ENCODE measurements at regions not wholly inside any gene's neighbourhood (a gene's known extent, or its start where the extent isn't known, plus 50 kb on each side); places are given as distances from the start of the nearest gene placed in this dataset.

DNA sequence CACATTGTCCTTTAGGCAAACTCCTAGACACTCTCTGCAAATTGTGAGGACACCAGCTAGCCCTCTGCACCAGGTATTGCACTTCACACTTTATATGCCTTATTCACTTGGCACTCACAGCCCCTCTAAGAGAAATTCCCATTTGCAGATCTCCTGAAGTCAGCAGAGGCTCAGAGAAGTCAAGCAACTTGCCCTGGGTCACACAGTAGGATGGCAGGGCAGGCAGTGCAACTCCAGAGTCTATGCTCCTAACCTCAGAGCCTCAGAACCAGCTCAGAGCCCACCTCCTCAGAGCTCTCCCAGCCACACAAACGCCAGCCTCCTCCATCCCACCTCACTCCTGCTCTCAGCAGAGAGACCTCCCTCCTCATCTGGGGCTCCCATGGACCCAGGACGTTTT, 52.4 kb upstream of the BLCAP start:
- ChIA-PET CTCF (interaction anchor here (1.1 to 1.7 kb wide), 2 partner anchors 8 to 43 kb away, joined by 3 read pairs; no protein-coding TSS in a partner anchor), POLR2A (ENCODE audit: low non-redundant PET) (interaction anchor here (0.6 kb wide), 1 partner anchor 278 kb away, joined by 3 read pairs; no protein-coding TSS in a partner anchor)
- DNase-seq (ENCODE audit: low spot score) = no peak
- TF ChIP-seq, protein P1, sequence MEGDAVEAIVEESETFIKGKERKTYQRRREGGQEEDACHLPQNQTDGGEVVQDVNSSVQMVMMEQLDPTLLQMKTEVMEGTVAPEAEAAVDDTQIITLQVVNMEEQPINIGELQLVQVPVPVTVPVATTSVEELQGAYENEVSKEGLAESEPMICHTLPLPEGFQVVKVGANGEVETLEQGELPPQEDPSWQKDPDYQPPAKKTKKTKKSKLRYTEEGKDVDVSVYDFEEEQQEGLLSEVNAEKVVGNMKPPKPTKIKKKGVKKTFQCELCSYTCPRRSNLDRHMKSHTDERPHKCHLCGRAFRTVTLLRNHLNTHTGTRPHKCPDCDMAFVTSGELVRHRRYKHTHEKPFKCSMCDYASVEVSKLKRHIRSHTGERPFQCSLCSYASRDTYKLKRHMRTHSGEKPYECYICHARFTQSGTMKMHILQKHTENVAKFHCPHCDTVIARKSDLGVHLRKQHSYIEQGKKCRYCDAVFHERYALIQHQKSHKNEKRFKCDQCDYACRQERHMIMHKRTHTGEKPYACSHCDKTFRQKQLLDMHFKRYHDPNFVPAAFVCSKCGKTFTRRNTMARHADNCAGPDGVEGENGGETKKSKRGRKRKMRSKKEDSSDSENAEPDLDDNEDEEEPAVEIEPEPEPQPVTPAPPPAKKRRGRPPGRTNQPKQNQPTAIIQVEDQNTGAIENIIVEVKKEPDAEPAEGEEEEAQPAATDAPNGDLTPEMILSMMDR (conservative IDR thresholded peaks at IDR 0.05; ENCODE audit: low read depth) = no peak
- H3K27ac ChIP-seq = no peak overlapping the region

DNA sequence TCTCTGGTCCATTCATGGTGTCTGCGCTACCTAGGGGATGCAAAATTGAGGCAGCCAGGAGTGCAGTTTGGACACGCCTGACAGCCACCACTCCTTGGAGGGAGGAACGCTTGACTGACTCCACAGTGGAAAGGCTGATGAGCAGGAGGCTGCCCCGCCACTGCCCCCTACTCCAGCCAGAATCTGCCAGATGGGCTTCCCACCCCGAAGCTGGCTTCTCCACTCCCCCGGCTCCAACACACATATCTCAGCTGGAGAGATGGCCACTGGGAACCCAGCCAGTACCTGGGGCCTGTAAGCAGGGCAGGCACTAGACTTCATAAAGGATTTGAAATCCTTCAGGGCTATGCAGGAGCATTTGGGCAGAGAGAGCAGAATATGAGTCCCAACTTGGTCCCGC, 51.4 kb upstream of the BLCAP start:
- DNase-seq (ENCODE audit: low spot score) = no peak
- ChIA-PET POLR2A (ENCODE audit: low non-redundant PET) (interaction anchor here (0.5 kb wide), 1 partner anchor 386 kb away, joined by 3 read pairs; no protein-coding TSS in a partner anchor), CTCF (no interaction called here)
- TF ChIP-seq, protein P1 (conservative IDR thresholded peaks at IDR 0.05; ENCODE audit: low read depth) = no peak
- no peak overlapping the region for H3K27ac ChIP-seq

DNA sequence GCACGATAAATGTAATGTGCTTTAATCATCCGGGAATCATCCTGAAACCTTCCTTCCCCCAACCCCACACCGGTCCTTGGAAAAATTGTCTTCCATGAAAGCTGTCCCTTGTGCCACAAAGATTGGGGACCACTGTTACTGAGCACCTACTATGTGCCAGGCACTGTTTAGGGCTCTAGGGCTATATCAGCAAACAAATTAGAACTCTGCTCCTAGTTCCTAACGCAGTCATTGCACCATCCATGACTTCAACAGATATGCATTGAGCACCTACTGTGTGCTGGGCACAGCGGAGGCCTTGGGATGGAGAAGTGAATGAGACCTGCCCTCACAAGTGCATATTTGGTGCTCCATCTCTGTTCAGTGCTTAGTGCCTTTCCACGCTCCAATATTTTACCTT, 50.3 kb upstream of the BLCAP start:
- TF ChIP-seq, protein P1 (conservative IDR thresholded peaks at IDR 0.05; ENCODE audit: low read depth) = no peak
- no peak overlapping the region for H3K27ac ChIP-seq
- POLR2A ChIA-PET (ENCODE audit: low non-redundant PET) = no interaction called here
- DNase-seq (ENCODE audit: low spot score) = no peak
- CTCF ChIA-PET = interaction anchor here (0.5 kb wide), 1 partner anchor 896 kb away, joined by 3 read pairs; no protein-coding TSS in a partner anchor

Data from RWPE1 (cell line).